Muscle of leg (tissue), 3 donors: ENCODE measurements at regions not wholly inside any gene's neighbourhood (a gene's known extent, or its start where the extent isn't known, plus 50 kb on each side); places are given as distances from the start of the nearest gene placed in this dataset.
"Not testable (repeated sequence)": the region's sequence is repeated elsewhere in the genome, so short reads cannot be mapped to it uniquely, and the experiment has no call there.

Experiments
- DNase-seq: peaks from one replicate; pipeline ENCODE4 v3.0.0; 2013
- H3K27ac ChIP-seq: one replicate; pipeline ENCODE4 v1.5.1; 2013; ENCODE audit warnings: mild to moderate bottlenecking, low read length, control low read depth
- H3K27me3 ChIP-seq: one replicate; pipeline ENCODE4 v1.6.1; 2013; ENCODE audit warnings: low read length; ENCODE audit not compliant: control insufficient read depth, insufficient read depth
- H3K36me3 ChIP-seq: one replicate; pipeline ENCODE4 v1.6.1; 2013; ENCODE audit warnings: low read length; ENCODE audit not compliant: control insufficient read depth, insufficient read depth
- H3K4me1 ChIP-seq: one replicate; pipeline ENCODE4 v1.6.1; 2013; ENCODE audit warnings: low read length; ENCODE audit not compliant: control insufficient read depth, insufficient read depth
- H3K4me3 ChIP-seq: one replicate; pipeline ENCODE4 v1.5.1; 2013; ENCODE audit warnings: low read length, control low read depth
- H3K9me3 ChIP-seq: replicated peaks from 2 replicates; pipeline ENCODE4 v1.6.1; 2013; ENCODE audit warnings: low read depth, low read length; ENCODE audit not compliant: control insufficient read depth
- WGBS: methylation state at CpG from one replicate; pipeline ENCODE4 v1.1.5; 2013; ENCODE audit warnings: missing lambda C conversion rate; ENCODE audit not compliant: insufficient coverage; 5-methylcytosine and 5-hydroxymethylcytosine counted together

- no peak overlapping the region for H3K4me3 ChIP-seq
- H3K27me3 ChIP-seq = no peaks in the 10 kb centered on the region
- no CpG with 5 or more reads among the region's 2 CpGs for WGBS
- H3K4me1 ChIP-seq = no peaks in the 10 kb centered on the region
- H3K9me3 ChIP-seq = no peaks in the 10 kb centered on the region
- no peak overlapping the region for H3K27ac ChIP-seq
- no peak for DNase-seq
- no peaks in the 10 kb centered on the region for H3K36me3 ChIP-seq
Observed at GRCh38 chr13:53101883-53102282, 73.3 kb downstream of the OLFM4 start.

GRCh38 chr13:53104136-53104535, 75.5 kb downstream of the OLFM4 start:
- H3K27me3 ChIP-seq = no peaks in the 10 kb centered on the region
- no peak overlapping the region for H3K27ac ChIP-seq
- no peaks in the 10 kb centered on the region for H3K4me1 ChIP-seq
- H3K9me3 ChIP-seq = no peaks in the 10 kb centered on the region
- H3K4me3 ChIP-seq = no peak overlapping the region
- WGBS = no CpG with 5 or more reads among the region's 2 CpGs
- peak; percentile 52 for DNase-seq
- H3K36me3 ChIP-seq = no peaks in the 10 kb centered on the region

GRCh38 chr13:53105477-53105876, 76.9 kb downstream of the OLFM4 start:
- Histone ChIP-seq H3K4me3 (no peak overlapping the region), H3K27me3 (no peaks in the 10 kb centered on the region), H3K4me1 (no peaks in the 10 kb centered on the region), H3K9me3 (no peaks in the 10 kb centered on the region), H3K36me3 (no peaks in the 10 kb centered on the region), H3K27ac (no peak overlapping the region)
- WGBS = no CpG with 5 or more reads among the region's 3 CpGs
- DNase-seq = no peak

- 85% methylated on average over 1 of the region's 3 CpGs for WGBS
- Histone ChIP-seq H3K27ac (no peak overlapping the region), H3K9me3 (no peaks in the 10 kb centered on the region), H3K4me1 (no peaks in the 10 kb centered on the region), H3K27me3 (no peaks in the 10 kb centered on the region), H3K36me3 (no peaks in the 10 kb centered on the region), H3K4me3 (no peak overlapping the region)
- DNase-seq = no peak
Observed at GRCh38 chr13:53105890-53106289, 77.3 kb downstream of the OLFM4 start.

- Histone ChIP-seq H3K4me3 (no peak overlapping the region), H3K36me3 (no peaks in the 10 kb centered on the region), H3K4me1 (no peaks in the 10 kb centered on the region), H3K27me3 (no peaks in the 10 kb centered on the region), H3K27ac (no peak overlapping the region), H3K9me3 (no peaks in the 10 kb centered on the region)
- no peak for DNase-seq
- WGBS = 100% methylated on average over 2 of the region's 2 CpGs
Observed at GRCh38 chr13:53110181-53110580, 81.6 kb downstream of the OLFM4 start.

- DNase-seq = no peak
- H3K4me3 ChIP-seq = no peak overlapping the region
- H3K27me3 ChIP-seq = no peaks in the 10 kb centered on the region
- WGBS = no CpG with 5 or more reads among the region's 4 CpGs
- H3K36me3 ChIP-seq = no peaks in the 10 kb centered on the region
- no peaks in the 10 kb centered on the region for H3K4me1 ChIP-seq
- no peaks in the 10 kb centered on the region for H3K9me3 ChIP-seq
- H3K27ac ChIP-seq = no peak overlapping the region
Observed at GRCh38 chr13:53110614-53111013, 82.0 kb downstream of the OLFM4 start.

GRCh38 chr13:53112522-53112921, 83.9 kb downstream of the OLFM4 start:
- Histone ChIP-seq H3K36me3 (no peaks in the 10 kb centered on the region), H3K4me1 (no peaks in the 10 kb centered on the region), H3K9me3 (no peaks in the 10 kb centered on the region), H3K27me3 (no peaks in the 10 kb centered on the region), H3K4me3 (no peak overlapping the region), H3K27ac (no peak overlapping the region)
- 100% methylated on average over 2 of the region's 2 CpGs for WGBS
- no peak for DNase-seq

- DNase-seq, H3K27me3 ChIP-seq, H3K27ac ChIP-seq, H3K4me1 ChIP-seq, H3K9me3 ChIP-seq, H3K4me3 ChIP-seq, H3K36me3 ChIP-seq: not testable (repeated sequence)
- no CpG with 5 or more reads among the region's 1 CpG for WGBS
Observed at GRCh38 chr13:53117048-53117447, 88.4 kb downstream of the OLFM4 start.

- peaks cover 5% of the 10 kb centered on the region for H3K4me1 ChIP-seq
- DNase-seq = no peak
- H3K36me3 ChIP-seq = no peaks in the 10 kb centered on the region
- H3K27ac ChIP-seq = no peak overlapping the region
- H3K9me3 ChIP-seq = no peaks in the 10 kb centered on the region
- no peak overlapping the region for H3K4me3 ChIP-seq
- whole genome bisulfite sequencing = no CpG with 5 or more reads among the region's 1 CpG
- H3K27me3 ChIP-seq = no peaks in the 10 kb centered on the region
Observed at GRCh38 chr13:53121131-53121773, 92.6 kb downstream of the OLFM4 start.

- DNase-seq = peak; percentile 87
- Histone ChIP-seq H3K27ac (peak overlapping the region; percentile 40), H3K27me3 (no peaks in the 10 kb centered on the region), H3K9me3 (no peaks in the 10 kb centered on the region), H3K4me3 (no peak overlapping the region), H3K4me1 (peaks cover 7% of the 10 kb centered on the region), H3K36me3 (no peaks in the 10 kb centered on the region)
- WGBS = 30% methylated on average over 2 of the region's 2 CpGs
Observed at GRCh38 chr13:53121919-53122318, 93.3 kb downstream of the OLFM4 start.

GRCh38 chr13:53123536-53123935, 94.9 kb downstream of the OLFM4 start:
- no peak for DNase-seq
- no peak overlapping the region for H3K27ac ChIP-seq

More at GRCh38 chr13:53123536-53123935, 94.9 kb downstream of the OLFM4 start:
- Histone ChIP-seq H3K4me1 (peaks cover 9% of the 10 kb centered on the region), H3K4me3 (no peak overlapping the region), H3K9me3 (no peaks in the 10 kb centered on the region), H3K36me3 (no peaks in the 10 kb centered on the region), H3K27me3 (no peaks in the 10 kb centered on the region)
- WGBS = 88% methylated on average over 2 of the region's 3 CpGs
